ENCODE measurements at regions not wholly inside any gene's neighbourhood (a gene's known extent, or its start where the extent isn't known, plus 50 kb on each side); places are given as distances from the start of the nearest gene placed in this dataset.

- DNase-seq = no peak
- ATAC-seq = no peak
- Mint-ChIP-seq H3K4me1 (no peaks in the 10 kb centered on the region), H3K36me3 (ENCODE audit: low read depth) (no peaks in the 10 kb centered on the region), H3K27me3 (peaks cover 6% of the 10 kb centered on the region), H3K4me3 (no peak overlapping the region), H3K27ac (no peak overlapping the region)
- H3K9me3 ChIP-seq (ENCODE audit: control insufficient read depth, low read length, poor library complexity, severe bottlenecking) = no peaks in the 10 kb centered on the region
Observed at GRCh38 chr6:6890400-6890858, 217.3 kb upstream of the RREB1 start.

- Mint-ChIP-seq H3K4me3 (no peak overlapping the region), H3K36me3 (ENCODE audit: low read depth) (no peaks in the 10 kb centered on the region), H3K27ac (no peak overlapping the region), H3K4me1 (no peaks in the 10 kb centered on the region), H3K27me3 (peaks cover 6% of the 10 kb centered on the region)
- ATAC-seq (no peak), DNase-seq (no peak)
- no peaks in the 10 kb centered on the region for H3K9me3 ChIP-seq (ENCODE audit: control insufficient read depth, low read length, poor library complexity, severe bottlenecking)
Observed at GRCh38 chr6:6891125-6891721, 216.5 kb upstream of the RREB1 start.

- DNase-seq (no peak), ATAC-seq (no peak)
- H3K27ac Mint-ChIP-seq = no peak overlapping the region
- H3K36me3 Mint-ChIP-seq (ENCODE audit: low read depth) = no peaks in the 10 kb centered on the region
- H3K4me1 Mint-ChIP-seq = peaks cover 2% of the 10 kb centered on the region
- no peaks in the 10 kb centered on the region for H3K9me3 ChIP-seq (ENCODE audit: control insufficient read depth, low read length, poor library complexity, severe bottlenecking)
- H3K27me3 Mint-ChIP-seq = peaks cover 6% of the 10 kb centered on the region
- H3K4me3 Mint-ChIP-seq = no peak overlapping the region
Observed at GRCh38 chr6:6891949-6892461, 215.8 kb upstream of the RREB1 start.

GRCh38 chr6:6892744-6893583 is 214.8 kb upstream of the RREB1 start:
- peaks cover 3% of the 10 kb centered on the region for H3K9me3 ChIP-seq (ENCODE audit: control insufficient read depth, low read length, poor library complexity, severe bottlenecking)
- Mint-ChIP-seq H3K27me3 (peaks cover 7% of the 10 kb centered on the region), H3K4me3 (no peak overlapping the region), H3K4me1 (peaks cover 2% of the 10 kb centered on the region), H3K27ac (no peak overlapping the region), H3K36me3 (ENCODE audit: low read depth) (no peaks in the 10 kb centered on the region)
- DNase-seq = no peak
- no peak for ATAC-seq

- H3K27ac Mint-ChIP-seq = no peak overlapping the region
Observed at GRCh38 chr6:6893701-6894100, 214.1 kb upstream of the RREB1 start.

GRCh38 chr6:6895929-6896328 is 211.8 kb upstream of the RREB1 start:
- H3K36me3 Mint-ChIP-seq (ENCODE audit: low read depth) = no peaks in the 10 kb centered on the region
- H3K4me1 Mint-ChIP-seq = peaks cover 2% of the 10 kb centered on the region
- H3K4me3 Mint-ChIP-seq = no peak overlapping the region
- no peak overlapping the region for H3K27ac Mint-ChIP-seq
- peaks cover 3% of the 10 kb centered on the region for H3K9me3 ChIP-seq (ENCODE audit: control insufficient read depth, low read length, poor library complexity, severe bottlenecking)
- no peak for ATAC-seq
- peaks cover 24% of the 10 kb centered on the region for H3K27me3 Mint-ChIP-seq
- DNase-seq = no peak

More at GRCh38 chr6:6893701-6894100, 214.1 kb upstream of the RREB1 start:
- no peak overlapping the region for H3K4me3 Mint-ChIP-seq
- H3K4me1 Mint-ChIP-seq = peaks cover 2% of the 10 kb centered on the region
- DNase-seq = no peak
- H3K36me3 Mint-ChIP-seq (ENCODE audit: low read depth) = no peaks in the 10 kb centered on the region
- ATAC-seq = no peak
- H3K9me3 ChIP-seq (ENCODE audit: control insufficient read depth, low read length, poor library complexity, severe bottlenecking) = peaks cover 3% of the 10 kb centered on the region
- H3K27me3 Mint-ChIP-seq = peaks cover 11% of the 10 kb centered on the region

GRCh38 chr6:6897140-6897539 is 210.6 kb upstream of the RREB1 start:
- no peak overlapping the region for H3K27ac Mint-ChIP-seq
- peaks cover 32% of the 10 kb centered on the region for H3K27me3 Mint-ChIP-seq
- peaks cover 2% of the 10 kb centered on the region for H3K4me1 Mint-ChIP-seq
- peaks cover 3% of the 10 kb centered on the region for H3K9me3 ChIP-seq (ENCODE audit: control insufficient read depth, low read length, poor library complexity, severe bottlenecking)
- no peak overlapping the region for H3K4me3 Mint-ChIP-seq
- DNase-seq (no peak), ATAC-seq (no peak)
- H3K36me3 Mint-ChIP-seq (ENCODE audit: low read depth) = no peaks in the 10 kb centered on the region

GRCh38 chr6:6900569-6901204 is 207.1 kb upstream of the RREB1 start:
- no peak for DNase-seq
- peaks cover 2% of the 10 kb centered on the region for H3K4me1 Mint-ChIP-seq
- H3K36me3 Mint-ChIP-seq (ENCODE audit: low read depth) = no peaks in the 10 kb centered on the region
- H3K27me3 Mint-ChIP-seq = peaks cover 55% of the 10 kb centered on the region
- no peak overlapping the region for H3K4me3 Mint-ChIP-seq
- H3K27ac Mint-ChIP-seq = no peak overlapping the region
- no peak for ATAC-seq
- H3K9me3 ChIP-seq (ENCODE audit: control insufficient read depth, low read length, poor library complexity, severe bottlenecking) = peaks cover 3% of the 10 kb centered on the region

GRCh38 chr6:6901205-6901719 is 206.5 kb upstream of the RREB1 start:
- no peak for DNase-seq
- peaks cover 2% of the 10 kb centered on the region for H3K4me1 Mint-ChIP-seq
- no peak overlapping the region for H3K4me3 Mint-ChIP-seq
- H3K27me3 Mint-ChIP-seq = peaks cover 58% of the 10 kb centered on the region
- H3K36me3 Mint-ChIP-seq (ENCODE audit: low read depth) = no peaks in the 10 kb centered on the region
- H3K9me3 ChIP-seq (ENCODE audit: control insufficient read depth, low read length, poor library complexity, severe bottlenecking) = peaks cover 3% of the 10 kb centered on the region
- ATAC-seq = no peak
- H3K27ac Mint-ChIP-seq = no peak overlapping the region

- Mint-ChIP-seq H3K4me3 (no peak overlapping the region), H3K27ac (no peak overlapping the region), H3K36me3 (ENCODE audit: low read depth) (no peaks in the 10 kb centered on the region), H3K27me3 (peaks cover 58% of the 10 kb centered on the region), H3K4me1 (peaks cover 1% of the 10 kb centered on the region)
- ATAC-seq (no peak), DNase-seq (no peak)
- peaks cover 3% of the 10 kb centered on the region for H3K9me3 ChIP-seq (ENCODE audit: control insufficient read depth, low read length, poor library complexity, severe bottlenecking)
Observed at GRCh38 chr6:6901945-6902344, 205.8 kb upstream of the RREB1 start.

GRCh38 chr6:6905961-6906518 is 201.7 kb upstream of the RREB1 start:
- Mint-ChIP-seq H3K27ac (no peak overlapping the region), H3K36me3 (ENCODE audit: low read depth) (no peaks in the 10 kb centered on the region), H3K27me3 (peaks cover 45% of the 10 kb centered on the region), H3K4me3 (no peak overlapping the region), H3K4me1 (peaks cover 2% of the 10 kb centered on the region)
- ATAC-seq (no peak), DNase-seq (no peak)
- H3K9me3 ChIP-seq (ENCODE audit: control insufficient read depth, low read length, poor library complexity, severe bottlenecking) = no peaks in the 10 kb centered on the region

GRCh38 chr6:6906570-6907213 is 201.1 kb upstream of the RREB1 start:
- H3K4me1 Mint-ChIP-seq = peaks cover 2% of the 10 kb centered on the region
- ATAC-seq (no peak), DNase-seq (no peak)
- H3K27ac Mint-ChIP-seq = no peak overlapping the region
- no peak overlapping the region for H3K4me3 Mint-ChIP-seq
- no peaks in the 10 kb centered on the region for H3K9me3 ChIP-seq (ENCODE audit: control insufficient read depth, low read length, poor library complexity, severe bottlenecking)
- no peaks in the 10 kb centered on the region for H3K36me3 Mint-ChIP-seq (ENCODE audit: low read depth)
- H3K27me3 Mint-ChIP-seq = peaks cover 41% of the 10 kb centered on the region

All from T-helper 17 cell (primary cell).